ENCODE measurements at regions not wholly inside any gene's neighbourhood (a gene's known extent, or its start where the extent isn't known, plus 50 kb on each side); places are given as distances from the start of the nearest gene placed in this dataset.

DNA sequence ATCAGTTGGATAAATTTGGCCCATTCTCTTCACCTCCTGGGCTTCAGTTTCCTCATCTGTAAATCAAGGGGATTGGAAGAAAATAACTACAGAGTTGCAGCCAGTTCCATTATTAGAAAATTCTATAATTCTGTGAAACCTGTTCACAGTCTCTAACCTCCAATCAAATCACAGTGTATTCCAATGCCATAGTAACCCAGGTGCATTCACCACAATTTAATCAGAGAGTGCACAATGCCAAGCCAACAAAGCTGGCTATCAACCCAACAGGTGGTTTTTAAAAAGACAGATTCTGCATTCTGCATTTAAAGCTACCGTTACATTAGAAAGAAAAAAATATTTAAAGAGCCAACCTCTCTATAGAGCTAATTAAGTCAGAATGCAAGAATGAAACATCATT lies 308.6 kb downstream of the RNF144A start:
- DNase-seq: no peak

GRCh38 chr2:7226501-7226900 lies 309.3 kb downstream of the RNF144A start:
- DNase-seq: no peak

DNA sequence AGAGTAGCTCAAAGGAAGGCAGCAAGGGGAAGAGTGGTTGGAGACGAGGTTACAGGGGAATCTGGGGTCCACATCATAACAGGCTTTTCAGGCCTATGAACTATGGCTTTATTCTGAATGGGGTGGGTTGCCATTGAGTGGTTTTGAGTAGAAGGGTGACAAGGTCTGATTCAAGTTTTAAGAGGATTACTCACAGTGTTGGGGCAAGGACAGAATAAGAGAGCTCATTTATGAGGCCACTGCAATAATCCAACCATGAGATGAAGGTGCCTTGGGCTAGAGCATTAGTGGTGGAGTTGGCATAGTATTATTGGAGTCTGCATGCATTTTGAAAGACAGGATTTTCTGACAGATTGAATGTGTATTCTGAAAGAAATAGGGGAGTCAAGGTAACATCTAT lies 315.9 kb downstream of the RNF144A start:
- DNase-seq: no peak

GRCh38 chr2:7237466-7237865 lies 320.3 kb downstream of the RNF144A start:
- DNase-seq: no peak

GRCh38 chr2:7239078-7239477 lies 321.9 kb downstream of the RNF144A start:
- no peak for DNase-seq

- DNase-seq: no peak
Measured at GRCh38 chr2:7241041-7241745, 324.0 kb downstream of the RNF144A start.

GRCh38 chr2:7242189-7242867 lies 325.1 kb downstream of the RNF144A start:
- no peak for DNase-seq

DNA sequence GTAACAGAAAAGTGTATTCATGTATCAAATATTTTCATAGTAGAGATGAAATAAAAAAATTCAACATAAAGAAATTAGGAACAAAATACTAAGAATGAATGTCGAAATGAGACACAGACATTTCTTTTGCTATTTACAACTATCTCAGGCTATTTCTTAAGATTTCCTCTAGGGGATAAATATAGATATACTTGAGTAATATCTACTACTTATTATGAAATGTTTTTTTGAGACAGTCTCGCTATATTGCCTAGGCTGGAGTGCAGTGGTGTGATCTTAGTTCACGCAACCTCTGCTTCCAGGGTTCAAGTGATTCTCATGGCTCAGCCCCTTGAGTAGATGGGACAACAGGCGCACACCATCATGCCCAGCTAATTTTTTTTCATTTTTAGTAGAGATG lies 326.1 kb downstream of the RNF144A start:
- DNase-seq: no peak

DNA sequence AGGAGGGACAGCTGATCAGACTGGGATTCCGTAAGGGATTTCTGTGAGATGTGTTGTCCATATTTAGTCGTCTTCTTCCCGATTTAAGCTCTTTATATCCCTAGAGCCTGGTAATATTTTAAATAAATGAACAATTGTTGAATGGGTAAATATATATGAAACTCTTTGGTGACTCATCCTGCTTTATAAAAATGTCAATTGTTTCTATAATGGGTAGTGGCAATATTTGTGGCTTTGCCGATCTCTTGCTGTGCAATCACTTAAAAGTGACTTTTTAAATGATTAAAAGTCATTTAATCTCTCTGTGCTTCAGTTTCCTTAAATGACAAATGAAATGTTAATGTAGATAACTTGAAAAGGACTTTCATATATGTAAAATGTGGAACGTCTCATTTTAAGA lies 339.2 kb downstream of the RNF144A start:
- DNase-seq: no peak

DNA sequence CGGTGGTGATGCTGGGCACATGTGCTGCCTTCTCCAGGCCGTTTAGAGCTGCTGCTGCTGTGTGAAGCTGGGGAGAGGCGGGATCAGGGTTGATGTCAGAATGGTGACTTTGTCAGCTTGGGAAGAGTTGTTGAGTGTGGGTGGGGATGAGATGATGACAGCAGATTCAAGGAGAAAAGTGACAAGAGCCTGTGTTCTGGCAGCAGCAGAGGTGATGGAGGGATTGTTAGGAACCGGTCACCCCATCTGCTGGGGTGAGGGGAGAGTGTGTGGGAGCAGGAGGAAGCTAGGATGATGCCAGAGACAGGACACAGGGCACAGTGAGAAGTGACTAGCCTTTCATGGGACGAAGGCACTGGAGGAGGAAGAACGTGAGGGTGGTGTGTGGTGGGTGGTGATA lies 345.5 kb downstream of the RNF144A start:
- DNase-seq: no peak

- DNase-seq: no peak
Measured at GRCh38 chr2:7264791-7265190, 347.6 kb downstream of the RNF144A start.

DNA sequence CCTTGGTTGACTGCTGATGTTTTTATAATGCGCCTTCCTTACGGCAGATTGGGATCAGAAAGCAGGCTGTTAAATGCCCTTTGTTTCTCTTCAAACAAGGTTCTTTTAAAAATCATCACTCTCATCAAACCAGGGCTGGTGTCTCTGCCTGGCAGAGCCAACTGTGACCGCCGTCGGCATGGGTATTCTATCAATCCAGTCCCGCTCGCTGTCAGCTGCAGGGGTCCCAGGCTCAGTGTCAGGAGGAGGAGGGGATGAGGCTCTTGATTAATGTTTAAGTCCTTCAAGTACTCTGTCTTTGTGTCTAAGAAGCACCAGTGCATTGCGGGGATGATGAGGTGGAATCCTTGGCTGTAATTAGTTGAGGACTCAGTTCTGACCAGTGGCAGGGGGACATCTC lies 348.1 kb downstream of the RNF144A start:
- no peak for DNase-seq

DNA sequence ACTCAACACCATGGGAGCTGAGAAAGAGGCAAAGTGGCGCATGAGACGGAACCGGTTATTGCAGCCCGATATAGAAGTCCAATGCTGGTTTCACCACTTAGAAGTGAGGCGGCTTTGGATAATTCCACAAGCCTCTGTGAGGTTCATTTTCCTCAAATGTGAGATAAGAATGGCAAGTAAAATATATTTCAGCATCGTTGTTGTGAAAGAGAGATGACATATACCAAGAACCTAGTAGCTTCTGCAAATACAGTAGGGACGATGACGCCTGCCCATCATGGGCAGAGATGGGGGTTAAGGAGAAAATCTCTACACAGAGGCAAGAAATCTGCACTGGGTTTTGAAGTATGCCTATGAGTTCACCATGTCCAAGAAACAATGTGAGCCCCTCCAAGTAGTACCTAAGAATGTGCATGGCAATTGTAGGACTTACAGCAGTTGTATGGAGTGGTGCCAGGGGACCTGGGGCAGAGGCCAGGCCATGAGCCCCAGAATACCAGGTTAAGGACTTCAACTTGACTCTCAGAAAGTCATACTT lies 352.0 kb downstream of the RNF144A start:
- DNase-seq: no peak

GRCh38 chr2:7270011-7270431 lies 352.8 kb downstream of the RNF144A start:
- DNase-seq: peak; percentile 55

- no peak for DNase-seq
Measured at GRCh38 chr2:7272210-7272609, 355.0 kb downstream of the RNF144A start.

- no peak for DNase-seq
Measured at GRCh38 chr2:7278984-7279383, 361.8 kb downstream of the RNF144A start.

DNA sequence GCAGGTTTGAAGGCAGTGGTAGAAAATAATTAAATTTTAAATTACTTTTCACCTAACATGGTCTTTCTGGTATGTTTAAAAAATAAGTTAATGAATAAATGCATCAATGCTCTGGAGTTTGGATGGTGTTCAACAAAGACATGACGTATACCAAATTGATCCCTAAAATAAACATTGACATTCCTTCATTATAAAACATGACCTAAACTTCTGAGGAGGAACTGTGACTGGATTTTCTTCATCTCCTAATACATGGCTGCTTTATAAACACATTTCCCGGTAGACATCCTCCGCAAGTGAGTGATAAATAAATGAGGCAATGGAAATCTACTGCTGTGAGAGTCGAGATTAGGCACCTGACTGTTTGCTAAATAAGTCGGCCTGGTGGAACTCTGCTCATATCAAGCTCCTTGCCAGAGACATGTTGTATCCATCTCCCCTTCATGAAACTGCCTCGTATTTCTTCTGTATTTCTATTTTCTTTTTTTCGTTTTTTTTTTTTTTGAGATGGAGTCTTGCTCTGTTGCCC lies 362.3 kb downstream of the RNF144A start:
- no peak for DNase-seq

DNA sequence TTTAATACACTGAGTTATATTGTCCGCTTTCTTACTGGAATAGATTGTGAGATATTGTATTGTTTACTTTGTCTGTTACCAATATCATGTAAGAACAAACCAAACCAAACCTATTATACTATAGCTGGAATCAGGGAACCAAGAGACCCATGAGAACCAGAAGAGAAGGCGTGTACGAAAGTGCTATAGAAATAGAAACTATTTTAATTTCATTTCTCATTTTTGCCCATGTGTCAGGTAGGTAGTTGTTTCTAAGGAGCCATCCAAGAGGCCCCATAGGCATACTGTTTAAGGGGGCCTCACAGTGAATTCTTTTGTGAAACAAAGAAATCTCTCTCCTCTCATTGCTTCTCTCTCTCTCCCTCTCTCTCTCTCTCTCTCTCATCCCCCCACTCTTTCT lies 363.6 kb downstream of the RNF144A start:
- no peak for DNase-seq

- no peak for DNase-seq
Measured at GRCh38 chr2:7281231-7282201, 364.3 kb downstream of the RNF144A start.

- no peak for DNase-seq
Measured at GRCh38 chr2:7286120-7286519, 368.9 kb downstream of the RNF144A start.

- DNase-seq: no peak
Measured at GRCh38 chr2:7288484-7288883, 371.3 kb downstream of the RNF144A start.

- DNase-seq: no peak
Measured at GRCh38 chr2:7289697-7290096, 372.5 kb downstream of the RNF144A start.

GRCh38 chr2:7292154-7292691 lies 375.0 kb downstream of the RNF144A start:
- no peak for DNase-seq

All from NCI-H1092 (cell line).